ENCODE measurements at regions not wholly inside any gene's neighbourhood (a gene's known extent, or its start where the extent isn't known, plus 50 kb on each side); places are given as distances from the start of the nearest gene placed in this dataset.

- Histone ChIP-seq H3K4me1 (ENCODE audit: insufficient read depth, low read length) (no peaks in the 10 kb centered on the region), H3K79me2 (ENCODE audit: insufficient read depth, low read length) (no peaks in the 10 kb centered on the region), H4K91ac (ENCODE audit: insufficient read length, low read depth, low read length) (no peak overlapping the region), H3K56ac (ENCODE audit: insufficient read length, low read depth, low read length) (no peak overlapping the region), H3K27me3 (ENCODE audit: insufficient read depth, low read length) (no peaks in the 10 kb centered on the region), H3K4me2 (ENCODE audit: insufficient read depth, insufficient read length, low read length) (no peak overlapping the region), H2BK15ac (ENCODE audit: low read depth, low read length) (no peak overlapping the region), H3K79me1 (ENCODE audit: insufficient read depth, low read depth, low read length, poor library complexity, severe bottlenecking) (no peaks in the 10 kb centered on the region), H3K9ac (ENCODE audit: extremely low read depth, insufficient read length, low read length) (no peak overlapping the region), H4K5ac (ENCODE audit: insufficient read length, low read depth, low read length) (no peak overlapping the region), H2AFZ (ENCODE audit: low read length) (no peak overlapping the region), H3K23me2 (ENCODE audit: insufficient read length, low read depth, low read length, poor library complexity, severe bottlenecking) (no peaks in the 10 kb centered on the region), H2BK5ac (ENCODE audit: insufficient read length, low read length) (no peak overlapping the region), H2BK20ac (ENCODE audit: low read depth, low read length, poor library complexity, severe bottlenecking) (no peak overlapping the region), H2BK120ac (ENCODE audit: low read depth, low read length, poor library complexity, severe bottlenecking) (no peak overlapping the region), H4K20me1 (ENCODE audit: control insufficient read depth, insufficient read depth, insufficient read length) (no peaks in the 10 kb centered on the region), H3K9me3 (ENCODE audit: control insufficient read depth, low read depth, low read length) (no peaks in the 10 kb centered on the region), H2BK12ac (ENCODE audit: insufficient read length, low read depth, low read length) (no peak overlapping the region), H3K23ac (ENCODE audit: insufficient read length, low read depth, low read length) (no peak overlapping the region), H3K14ac (ENCODE audit: insufficient read depth, low read length) (no peak overlapping the region), H3T11ph (ENCODE audit: low read length) (no peak overlapping the region), H3K18ac (ENCODE audit: insufficient read length, low read depth, low read length) (no peak overlapping the region), H3K27ac (ENCODE audit: insufficient read length, low read depth, low read length) (no peak overlapping the region), H4K8ac (replicated peaks; ENCODE audit: insufficient read length, low read depth, low read length) (no peak overlapping the region), H3K4ac (ENCODE audit: low read depth, low read length) (no peak overlapping the region), H2AK5ac (ENCODE audit: insufficient read length, low read length) (no peak overlapping the region)
- Mint-ChIP-seq H3K27ac (no peak overlapping the region), H3K9me3 (peaks cover 0 to 3% of the 10 kb centered on the region in 2 experiments; a peak in 2 of 5 replicates), H3K27me3 (ENCODE audit: low read depth) (peaks cover 3% of the 10 kb centered on the region; the same call in 1 of the 2 replicates), H3K4me3 (no peak overlapping the region), H3K36me3 (ENCODE audit: insufficient read depth in 1 of 3, low read depth in 3 of 3) (no peaks in the 10 kb centered on the region), H3K4me1 (no peaks in the 10 kb centered on the region)
- DNase-seq = no peak
- no CpG with 5 or more reads among the region's 3 CpGs for WGBS (ENCODE audit: extremely low coverage, insufficient read length, low lambda C conversion rate)
- TF ChIP-seq CTCF (conservative IDR thresholded peaks at IDR 0.05) = no peak
These were observed 454.1 kb upstream of the USP24 start for GRCh38 chr1:55669293-55669692.

Measured in H9 (cell line).